OCI-LY1 (cell line): ENCODE measurements at regions not wholly inside any gene's neighbourhood (a gene's known extent, or its start where the extent isn't known, plus 50 kb on each side); places are given as distances from the start of the nearest gene placed in this dataset.
A peak's percentile ranks its signal among the peaks of the same experiment; 100 is the strongest.

Experiments used
- H2AFZ ChIP-seq: fragments of 200-600 bp; sonication (generic), shearing (Covaris generic); 2 replicates; pipeline ENCODE4 v1.6.0; 2014; ENCODE audit warnings: antibody characterized with exemption, mild to moderate bottlenecking, low read length
- H3F3A ChIP-seq: fragments of 200-600 bp; sonication (generic), shearing (Covaris generic); 2 replicates; pipeline ENCODE4 v1.6.0; 2014; ENCODE audit warnings: mild to moderate bottlenecking, antibody characterized with exemption, low read length, moderate library complexity; ENCODE audit not compliant: insufficient read depth
- H3K27ac ChIP-seq: fragments of 200-600 bp; sonication (generic); 2 replicates; pipeline ENCODE4 v1.5.1; 2014; ENCODE audit warnings: low read length, mixed run types, mild to moderate bottlenecking, low read depth; ENCODE audit not compliant: poor library complexity, severe bottlenecking
- H3K27me3 ChIP-seq: fragments of 200-600 bp; sonication (generic); 2 replicates; pipeline ENCODE4 v1.6.0; 2014; ENCODE audit warnings: antibody characterized with exemption, mild to moderate bottlenecking, low read length, moderate library complexity; ENCODE audit not compliant: insufficient read depth
- H3K36me3 ChIP-seq: fragments of 200-600 bp; sonication (generic); 2 replicates; pipeline ENCODE4 v1.6.1; 2014; ENCODE audit warnings: mild to moderate bottlenecking, antibody characterized with exemption, low read length, moderate library complexity, mixed read lengths; ENCODE audit not compliant: insufficient read depth
- H3K4me1 ChIP-seq: fragments of 200-600 bp; sonication (generic); 2 replicates; pipeline ENCODE4 v1.5.1; 2014; ENCODE audit warnings: mild to moderate bottlenecking, low read length, moderate library complexity; ENCODE audit not compliant: insufficient read depth, severe bottlenecking
- H3K4me2 ChIP-seq: fragments of 200-600 bp; sonication (generic), shearing (Covaris generic); 2 replicates; pipeline ENCODE4 v1.6.1; 2014; ENCODE audit warnings: low read length
- H3K4me3 ChIP-seq: fragments of 200-600 bp; sonication (generic); 2 replicates; pipeline ENCODE4 v1.5.1; 2014; ENCODE audit warnings: low read length, low read depth, mild to moderate bottlenecking, mixed read lengths; ENCODE audit not compliant: poor library complexity, severe bottlenecking
- H3K79me2 ChIP-seq: fragments of 200-600 bp; shearing (Covaris generic); 2 replicates; pipeline ENCODE4 v1.6.1; 2016; ENCODE audit warnings: mixed run types, low read length, mixed read lengths; ENCODE audit not compliant: insufficient read depth
- H3K9ac ChIP-seq: fragments of 200-600 bp; sonication (generic), shearing (Covaris generic); 2 replicates; pipeline ENCODE4 v1.6.1; 2014; ENCODE audit warnings: mild to moderate bottlenecking, low read length, mixed read lengths
- H3K9me2 ChIP-seq: fragments of 200-600 bp; sonication (generic), shearing (Covaris generic); 2 replicates; pipeline ENCODE4 v1.6.1; 2014; ENCODE audit warnings: low read depth, mild to moderate bottlenecking, low read length, mixed read lengths
- H3K9me3 ChIP-seq: fragments of 200-600 bp; shearing (Covaris generic); 2 replicates; pipeline ENCODE4 v1.6.1; 2014; ENCODE audit warnings: low read length, mixed read lengths
- H4K20me1 ChIP-seq: fragments of 200-600 bp; sonication (generic), shearing (Covaris generic); 2 replicates; pipeline ENCODE4 v1.6.0; 2016; ENCODE audit warnings: mild to moderate bottlenecking, low read length; ENCODE audit not compliant: insufficient read depth
- EZH2 ChIP-seq: fragments of 200-600 bp; sonication (generic), shearing (Covaris generic); IDR thresholded peaks from 2 replicates; pipeline ENCODE4 v1.8.0; 2017; ENCODE audit warnings: borderline replicate concordance, mixed run types, mild to moderate bottlenecking, antibody characterized with exemption, low read length, moderate library complexity, mixed read lengths
- TF ChIP-seq, protein P1 (sequence below): fragments of 200-600 bp; sonication (generic), shearing (Covaris generic); IDR thresholded peaks from 2 replicates; pipeline ENCODE4 v1.5.1; 2017; ENCODE audit warnings: mild to moderate bottlenecking, antibody characterized with exemption, low read length, moderate library complexity, mixed read lengths

DNA sequence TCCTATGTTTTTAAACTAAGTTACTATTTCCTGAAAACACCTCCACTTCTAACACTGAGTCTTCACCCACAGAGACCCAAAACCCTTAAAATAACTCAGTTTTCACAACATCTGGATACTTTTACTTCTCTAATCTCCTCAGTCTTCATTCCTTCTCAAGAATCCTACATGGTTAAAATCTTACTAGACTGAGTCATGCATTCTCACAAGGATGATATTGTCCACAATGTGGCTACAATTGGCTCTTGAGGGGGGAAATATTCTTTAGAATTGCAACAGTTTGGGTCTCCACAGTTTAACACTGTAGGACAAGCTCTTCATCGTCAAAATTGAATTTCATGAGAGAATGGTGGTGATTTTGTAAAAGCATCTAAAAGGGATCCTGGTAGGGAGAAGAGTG is 397.1 kb downstream of the SLITRK5 start:
- H3K4me2 ChIP-seq: no peak overlapping the region
- no peaks in the 10 kb centered on the region for H4K20me1 ChIP-seq
- H3K27me3 ChIP-seq: no peaks in the 10 kb centered on the region
- H3K27ac ChIP-seq: no peak overlapping the region
- H3K9ac ChIP-seq: no peak overlapping the region
- H3K4me1 ChIP-seq: no peaks in the 10 kb centered on the region
- no peaks in the 10 kb centered on the region for H3K9me3 ChIP-seq
- H3K4me3 ChIP-seq: no peak overlapping the region
- no peaks in the 10 kb centered on the region for H3K79me2 ChIP-seq
- H3K36me3 ChIP-seq: no peaks in the 10 kb centered on the region
- no peaks in the 10 kb centered on the region for H3F3A ChIP-seq
- H2AFZ ChIP-seq: no peak overlapping the region
- H3K9me2 ChIP-seq: no peaks in the 10 kb centered on the region
- TF ChIP-seq EZH2: no peak
- TF ChIP-seq, protein P1, sequence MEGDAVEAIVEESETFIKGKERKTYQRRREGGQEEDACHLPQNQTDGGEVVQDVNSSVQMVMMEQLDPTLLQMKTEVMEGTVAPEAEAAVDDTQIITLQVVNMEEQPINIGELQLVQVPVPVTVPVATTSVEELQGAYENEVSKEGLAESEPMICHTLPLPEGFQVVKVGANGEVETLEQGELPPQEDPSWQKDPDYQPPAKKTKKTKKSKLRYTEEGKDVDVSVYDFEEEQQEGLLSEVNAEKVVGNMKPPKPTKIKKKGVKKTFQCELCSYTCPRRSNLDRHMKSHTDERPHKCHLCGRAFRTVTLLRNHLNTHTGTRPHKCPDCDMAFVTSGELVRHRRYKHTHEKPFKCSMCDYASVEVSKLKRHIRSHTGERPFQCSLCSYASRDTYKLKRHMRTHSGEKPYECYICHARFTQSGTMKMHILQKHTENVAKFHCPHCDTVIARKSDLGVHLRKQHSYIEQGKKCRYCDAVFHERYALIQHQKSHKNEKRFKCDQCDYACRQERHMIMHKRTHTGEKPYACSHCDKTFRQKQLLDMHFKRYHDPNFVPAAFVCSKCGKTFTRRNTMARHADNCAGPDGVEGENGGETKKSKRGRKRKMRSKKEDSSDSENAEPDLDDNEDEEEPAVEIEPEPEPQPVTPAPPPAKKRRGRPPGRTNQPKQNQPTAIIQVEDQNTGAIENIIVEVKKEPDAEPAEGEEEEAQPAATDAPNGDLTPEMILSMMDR: no peak

DNA sequence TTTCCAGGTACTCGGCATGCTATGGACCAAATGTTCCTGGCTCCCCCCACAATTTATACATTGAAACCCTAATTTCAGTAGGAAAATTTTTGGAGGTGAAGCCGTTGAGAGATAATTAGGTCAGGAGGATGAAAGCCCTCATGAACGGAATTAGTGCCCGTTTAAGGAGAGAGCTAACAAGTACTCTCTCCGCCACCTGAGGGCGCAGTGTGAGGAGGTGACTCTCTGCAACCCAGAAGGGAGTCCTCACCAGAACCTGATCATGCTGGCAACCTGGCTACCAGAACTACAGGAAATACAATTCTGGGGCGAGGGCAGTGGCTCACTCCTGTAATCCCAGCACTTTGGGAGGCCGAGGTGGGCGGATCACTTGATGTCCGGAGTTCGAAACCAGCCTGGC is 397.8 kb downstream of the SLITRK5 start:
- Histone ChIP-seq H3K27me3 (no peaks in the 10 kb centered on the region), H3F3A (no peaks in the 10 kb centered on the region), H3K4me1 (no peaks in the 10 kb centered on the region), H3K9ac (no peak overlapping the region), H3K4me3 (no peak overlapping the region), H3K36me3 (no peaks in the 10 kb centered on the region), H3K79me2 (no peaks in the 10 kb centered on the region), H3K27ac (no peak overlapping the region), H2AFZ (no peak overlapping the region), H3K4me2 (no peak overlapping the region), H3K9me3 (no peaks in the 10 kb centered on the region), H4K20me1 (no peaks in the 10 kb centered on the region), H3K9me2 (no peaks in the 10 kb centered on the region)
- no peak for TF ChIP-seq EZH2
- TF ChIP-seq, protein P1: peak; percentile 50

DNA sequence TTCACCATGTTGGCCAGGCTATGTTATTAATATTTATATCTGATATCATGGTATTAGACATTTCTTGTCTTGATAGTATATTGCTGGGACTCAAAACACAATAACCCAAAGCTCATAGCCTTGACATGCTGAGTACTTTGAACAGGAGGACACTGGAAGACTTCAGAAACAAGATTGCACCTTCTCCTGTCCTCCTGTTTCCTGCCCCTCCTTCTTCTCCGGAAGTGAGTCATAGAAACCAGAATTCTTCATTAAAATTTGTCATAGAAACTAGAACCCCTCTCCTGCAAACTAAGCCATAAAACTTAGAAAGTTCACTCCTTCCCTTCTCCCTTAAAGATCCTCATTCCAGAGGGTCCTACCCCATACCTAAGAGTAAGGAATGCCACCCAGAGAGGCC is 400.2 kb downstream of the SLITRK5 start:
- H3F3A ChIP-seq: no peaks in the 10 kb centered on the region
- H2AFZ ChIP-seq: no peak overlapping the region
- H3K27ac ChIP-seq: no peak overlapping the region
- no peak overlapping the region for H3K4me2 ChIP-seq
- H3K9me2 ChIP-seq: no peaks in the 10 kb centered on the region
- H3K4me3 ChIP-seq: no peak overlapping the region
- no peaks in the 10 kb centered on the region for H3K27me3 ChIP-seq
- no peaks in the 10 kb centered on the region for H3K9me3 ChIP-seq
- TF ChIP-seq EZH2: no peak
- TF ChIP-seq, protein P1: no peak
- no peaks in the 10 kb centered on the region for H4K20me1 ChIP-seq
- no peaks in the 10 kb centered on the region for H3K4me1 ChIP-seq
- H3K36me3 ChIP-seq: no peaks in the 10 kb centered on the region
- H3K9ac ChIP-seq: no peak overlapping the region
- no peaks in the 10 kb centered on the region for H3K79me2 ChIP-seq
